ENCODE measurements at regions not wholly inside any gene's neighbourhood (a gene's known extent, or its start where the extent isn't known, plus 50 kb on each side); places are given as distances from the start of the nearest gene placed in this dataset.

GRCh38 chr3:146374146-146374545 is 95.2 kb downstream of the PLSCR2 start:
- no peaks in the 10 kb centered on the region for H3K36me3 ChIP-seq (ENCODE audit: insufficient read depth, low read length)
- H3K9me3 ChIP-seq (ENCODE audit: insufficient read depth, low read depth, low read length), result no peaks in the 10 kb centered on the region
- H3K9ac ChIP-seq (ENCODE audit: low read depth, low read length, poor library complexity, severe bottlenecking), result no peak overlapping the region
- H3K4me2 ChIP-seq (ENCODE audit: low read depth, low read length, poor library complexity, severe bottlenecking), result no peak overlapping the region
- H3F3A ChIP-seq (ENCODE audit: low read depth), result no peaks in the 10 kb centered on the region
- TF ChIP-seq EZH2phosphoT487 (IDR thresholded peaks at IDR 0.05; ENCODE audit: borderline replicate concordance) (no peak), CTCF (conservative IDR thresholded peaks at IDR 0.05; ENCODE audit: low read length) (no peak)
- H3K9me2 ChIP-seq (replicated peaks; ENCODE audit: low read depth, low read length), result no peaks in the 10 kb centered on the region
- no peaks in the 10 kb centered on the region for H3K79me2 ChIP-seq (ENCODE audit: insufficient read depth, low read length)
- no peaks in the 10 kb centered on the region for H3K27me3 ChIP-seq (ENCODE audit: insufficient read depth, low read length, poor library complexity, severe bottlenecking)
- no peaks in the 10 kb centered on the region for H3K4me1 ChIP-seq (ENCODE audit: insufficient read depth, low read length, poor library complexity, severe bottlenecking)
- no peak overlapping the region for H3K4me3 ChIP-seq (ENCODE audit: low read length, poor library complexity, severe bottlenecking)
- H2AFZ ChIP-seq (ENCODE audit: low read length), result no peak overlapping the region
- H4K20me1 ChIP-seq (ENCODE audit: insufficient read depth, low read length, poor library complexity, severe bottlenecking), result no peaks in the 10 kb centered on the region

- Histone ChIP-seq H3F3A (ENCODE audit: low read depth) (no peaks in the 10 kb centered on the region), H3K27me3 (ENCODE audit: insufficient read depth, low read length, poor library complexity, severe bottlenecking) (no peaks in the 10 kb centered on the region), H3K79me2 (ENCODE audit: insufficient read depth, low read length) (no peaks in the 10 kb centered on the region), H2AFZ (ENCODE audit: low read length) (no peak overlapping the region), H3K4me3 (ENCODE audit: low read length, poor library complexity, severe bottlenecking) (no peak overlapping the region), H3K4me1 (ENCODE audit: insufficient read depth, low read length, poor library complexity, severe bottlenecking) (no peaks in the 10 kb centered on the region), H3K9me3 (ENCODE audit: insufficient read depth, low read depth, low read length) (no peaks in the 10 kb centered on the region), H3K36me3 (ENCODE audit: insufficient read depth, low read length) (no peaks in the 10 kb centered on the region), H3K9me2 (replicated peaks; ENCODE audit: low read depth, low read length) (no peaks in the 10 kb centered on the region), H4K20me1 (ENCODE audit: insufficient read depth, low read length, poor library complexity, severe bottlenecking) (no peaks in the 10 kb centered on the region), H3K9ac (ENCODE audit: low read depth, low read length, poor library complexity, severe bottlenecking) (no peak overlapping the region), H3K4me2 (ENCODE audit: low read depth, low read length, poor library complexity, severe bottlenecking) (no peak overlapping the region)
- TF ChIP-seq CTCF (conservative IDR thresholded peaks at IDR 0.05; ENCODE audit: low read length) (no peak), EZH2phosphoT487 (IDR thresholded peaks at IDR 0.05; ENCODE audit: borderline replicate concordance) (no peak)
Observed at GRCh38 chr3:146371902-146372301, 97.5 kb downstream of the PLSCR2 start.

GRCh38 chr3:146368882-146369523 is 100.4 kb downstream of the PLSCR2 start:
- Histone ChIP-seq H3K9ac (ENCODE audit: low read depth, low read length, poor library complexity, severe bottlenecking) (no peak overlapping the region), H3F3A (ENCODE audit: low read depth) (no peaks in the 10 kb centered on the region), H3K36me3 (ENCODE audit: insufficient read depth, low read length) (no peaks in the 10 kb centered on the region), H3K9me3 (ENCODE audit: insufficient read depth, low read depth, low read length) (no peaks in the 10 kb centered on the region), H4K20me1 (ENCODE audit: insufficient read depth, low read length, poor library complexity, severe bottlenecking) (no peaks in the 10 kb centered on the region), H3K4me3 (ENCODE audit: low read length, poor library complexity, severe bottlenecking) (no peak overlapping the region), H3K4me1 (ENCODE audit: insufficient read depth, low read length, poor library complexity, severe bottlenecking) (no peaks in the 10 kb centered on the region), H3K79me2 (ENCODE audit: insufficient read depth, low read length) (no peaks in the 10 kb centered on the region), H3K4me2 (ENCODE audit: low read depth, low read length, poor library complexity, severe bottlenecking) (no peak overlapping the region), H3K27me3 (ENCODE audit: insufficient read depth, low read length, poor library complexity, severe bottlenecking) (no peaks in the 10 kb centered on the region), H3K9me2 (replicated peaks; ENCODE audit: low read depth, low read length) (no peaks in the 10 kb centered on the region), H2AFZ (ENCODE audit: low read length) (no peak overlapping the region)
- TF ChIP-seq EZH2phosphoT487 (IDR thresholded peaks at IDR 0.05; ENCODE audit: borderline replicate concordance) (no peak), CTCF (conservative IDR thresholded peaks at IDR 0.05; ENCODE audit: low read length) (no peak)
